ENCODE measurements at regions not wholly inside any gene's neighbourhood (a gene's known extent, or its start where the extent isn't known, plus 50 kb on each side); places are given as distances from the start of the nearest gene placed in this dataset.

GRCh38 chr20:12869669-12870068 is 139.1 kb upstream of the SPTLC3 start:
- intact Hi-C loops (cut with DNase I), result no loop called here
- DNase-seq (ENCODE audit: low spot score), result no peak

GRCh38 chr20:12870588-12870987 is 138.2 kb upstream of the SPTLC3 start:
- intact Hi-C loops (cut with DNase I), result no loop called here
- no peak for DNase-seq (ENCODE audit: low spot score)

GRCh38 chr20:12874933-12875332 is 133.8 kb upstream of the SPTLC3 start:
- no peak for DNase-seq (ENCODE audit: low spot score)

GRCh38 chr20:12875510-12875909 is 133.3 kb upstream of the SPTLC3 start:
- intact Hi-C loops (cut with DNase I), result no loop called here
- DNase-seq (ENCODE audit: low spot score), result no peak

More at GRCh38 chr20:12874933-12875332, 133.8 kb upstream of the SPTLC3 start:
- intact Hi-C loops (cut with DNase I), result no loop called here

- no peak for DNase-seq (ENCODE audit: low spot score)
- intact Hi-C loops (cut with DNase I), result no loop called here
These were observed 125.8 kb upstream of the SPTLC3 start for GRCh38 chr20:12882832-12883506.

GRCh38 chr20:12883507-12883885 is 125.3 kb upstream of the SPTLC3 start:
- no peak for DNase-seq (ENCODE audit: low spot score)
- intact Hi-C loops (cut with DNase I), result no loop called here

GRCh38 chr20:12886618-12887363 is 122.0 kb upstream of the SPTLC3 start:
- intact Hi-C loops (cut with DNase I), result no loop called here
- no peak for DNase-seq (ENCODE audit: low spot score)

- intact Hi-C loops (cut with DNase I), result no loop called here
These were observed 117.1 kb upstream of the SPTLC3 start for GRCh38 chr20:12891643-12892042.

GRCh38 chr20:12893019-12893418 is 115.8 kb upstream of the SPTLC3 start:
- intact Hi-C loops (cut with DNase I), result no loop called here
- no peak for DNase-seq (ENCODE audit: low spot score)

More at GRCh38 chr20:12891643-12892042, 117.1 kb upstream of the SPTLC3 start:
- DNase-seq (ENCODE audit: low spot score), result no peak

GRCh38 chr20:12893653-12894052 is 115.1 kb upstream of the SPTLC3 start:
- intact Hi-C loops (cut with DNase I), result no loop called here
- DNase-seq (ENCODE audit: low spot score), result no peak

- DNase-seq (ENCODE audit: low spot score), result no peak
- intact Hi-C loops (cut with DNase I), result no loop called here
These were observed 114.7 kb upstream of the SPTLC3 start for GRCh38 chr20:12894089-12894488.

- intact Hi-C loops (cut with DNase I), result no loop called here
- DNase-seq (ENCODE audit: low spot score), result no peak
These were observed 112.6 kb upstream of the SPTLC3 start for GRCh38 chr20:12896180-12896579.

GRCh38 chr20:12902992-12903391 is 105.8 kb upstream of the SPTLC3 start:
- intact Hi-C loops (cut with DNase I), result no loop called here
- DNase-seq (ENCODE audit: low spot score), result no peak

GRCh38 chr20:12906361-12906760 is 102.4 kb upstream of the SPTLC3 start:
- no peak for DNase-seq (ENCODE audit: low spot score)
- intact Hi-C loops (cut with DNase I), result loop anchor here in 1 of 2 donors (5.0 kb wide), 1 partner anchor 1174 kb away; no protein-coding TSS in a partner anchor

- intact Hi-C loops (cut with DNase I), result no loop called here
- DNase-seq (ENCODE audit: low spot score), result no peak
These were observed 97.4 kb upstream of the SPTLC3 start for GRCh38 chr20:12911372-12911771.

GRCh38 chr20:12913781-12914443 is 94.9 kb upstream of the SPTLC3 start:
- intact Hi-C loops (cut with DNase I), result no loop called here
- DNase-seq (ENCODE audit: low spot score), result no peak

GRCh38 chr20:12914804-12915203 is 94.0 kb upstream of the SPTLC3 start:
- intact Hi-C loops (cut with DNase I), result no loop called here
- DNase-seq (ENCODE audit: low spot score), result no peak

- intact Hi-C loops (cut with DNase I), result no loop called here
- no peak for DNase-seq (ENCODE audit: low spot score)
These were observed 92.1 kb upstream of the SPTLC3 start for GRCh38 chr20:12916699-12917098.

GRCh38 chr20:12924126-12924525 is 84.6 kb upstream of the SPTLC3 start:
- intact Hi-C loops (cut with DNase I), result loop anchor here in 1 of 2 donors (2.0 kb wide), 1 partner anchor 43 kb away; no protein-coding TSS in a partner anchor
- DNase-seq (ENCODE audit: low spot score), result no peak

- no peak for DNase-seq (ENCODE audit: low spot score)
- intact Hi-C loops (cut with DNase I), result loop anchor here in 1 of 2 donors (2.0 kb wide), 1 partner anchor 42 kb away; no protein-coding TSS in a partner anchor
These were observed 83.5 kb upstream of the SPTLC3 start for GRCh38 chr20:12925210-12925755.

Measured in posterior vena cava (tissue), 2 donors.